ENCODE measurements at regions not wholly inside any gene's neighbourhood (a gene's known extent, or its start where the extent isn't known, plus 50 kb on each side); places are given as distances from the start of the nearest gene placed in this dataset.

- TF ChIP-seq RCOR1 (IDR thresholded peaks at IDR 0.05; ENCODE audit: insufficient replicate concordance, low read length) (no peak), POLR2A (IDR thresholded peaks at IDR 0.05; ENCODE audit: low read depth, low read length) (no peak), CTCF (conservative IDR thresholded peaks at IDR 0.05; ENCODE audit: low read depth, low read length) (no peak), CHD1 (IDR thresholded peaks at IDR 0.05; ENCODE audit: low read depth, low read length) (no peak)
These were observed 610.4 kb upstream of the MEF2C start for GRCh38 chr5:89493414-89493813.
